OCI-LY3 (cell line): ENCODE measurements at regions not wholly inside any gene's neighbourhood (a gene's known extent, or its start where the extent isn't known, plus 50 kb on each side); places are given as distances from the start of the nearest gene placed in this dataset.

Experiments used
- EZH2phosphoT487 ChIP-seq: fragments of 200-600 bp; shearing (Covaris generic); IDR thresholded peaks from 2 replicates; pipeline ENCODE4 v1.6.1; 2018; ENCODE audit warnings: antibody characterized with exemption, mixed run types, low read depth
- TF ChIP-seq, protein P1 (sequence below): fragments of 200-600, 300-600 bp; sonication (generic); IDR thresholded peaks from 2 replicates; pipeline ENCODE4 v1.5.1; 2014; ENCODE audit warnings: antibody characterized with exemption, low read length, low read depth

DNA sequence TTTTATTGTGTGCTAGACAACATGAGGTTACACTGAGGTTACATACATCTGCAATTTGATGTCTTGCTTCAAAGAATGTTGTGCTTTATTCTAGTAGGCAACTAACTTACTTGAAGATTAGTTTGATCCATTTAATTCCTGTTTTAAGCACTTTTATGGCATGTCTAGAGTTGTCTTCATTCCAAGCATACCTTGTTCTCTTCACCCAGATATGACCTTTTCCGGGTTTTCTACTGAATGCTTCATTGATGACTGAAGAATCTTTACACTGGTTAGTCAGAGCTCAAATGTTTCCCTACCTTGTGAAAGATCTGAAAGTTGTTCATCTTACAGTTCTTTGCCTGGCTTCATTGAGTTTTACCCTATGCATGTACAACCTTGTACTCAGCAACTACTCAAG, 274.0 kb upstream of the KITLG start:
- TF ChIP-seq, protein P1, sequence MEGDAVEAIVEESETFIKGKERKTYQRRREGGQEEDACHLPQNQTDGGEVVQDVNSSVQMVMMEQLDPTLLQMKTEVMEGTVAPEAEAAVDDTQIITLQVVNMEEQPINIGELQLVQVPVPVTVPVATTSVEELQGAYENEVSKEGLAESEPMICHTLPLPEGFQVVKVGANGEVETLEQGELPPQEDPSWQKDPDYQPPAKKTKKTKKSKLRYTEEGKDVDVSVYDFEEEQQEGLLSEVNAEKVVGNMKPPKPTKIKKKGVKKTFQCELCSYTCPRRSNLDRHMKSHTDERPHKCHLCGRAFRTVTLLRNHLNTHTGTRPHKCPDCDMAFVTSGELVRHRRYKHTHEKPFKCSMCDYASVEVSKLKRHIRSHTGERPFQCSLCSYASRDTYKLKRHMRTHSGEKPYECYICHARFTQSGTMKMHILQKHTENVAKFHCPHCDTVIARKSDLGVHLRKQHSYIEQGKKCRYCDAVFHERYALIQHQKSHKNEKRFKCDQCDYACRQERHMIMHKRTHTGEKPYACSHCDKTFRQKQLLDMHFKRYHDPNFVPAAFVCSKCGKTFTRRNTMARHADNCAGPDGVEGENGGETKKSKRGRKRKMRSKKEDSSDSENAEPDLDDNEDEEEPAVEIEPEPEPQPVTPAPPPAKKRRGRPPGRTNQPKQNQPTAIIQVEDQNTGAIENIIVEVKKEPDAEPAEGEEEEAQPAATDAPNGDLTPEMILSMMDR: no peak
- TF ChIP-seq EZH2phosphoT487: no peak
